IMR-90 (cell line): ENCODE measurements at regions not wholly inside any gene's neighbourhood (a gene's known extent, or its start where the extent isn't known, plus 50 kb on each side); places are given as distances from the start of the nearest gene placed in this dataset.

Experiments used
- ATAC-seq: fragments of 200-7000 bp; cut with Tn5 transposase; 2 replicates; pipeline ENCODE4 v1.9.1; 2020; ENCODE audit warnings: low read depth, mild to moderate bottlenecking, moderate library complexity
- BruUV-seq: library from RNA; stranded (reverse); fragments of 400-500 nt; replicated peaks from 2 replicates; lab custom pipeline; 2021; lab: Mats Ljungman, UMichigan
- CTCF ChIA-PET: fragments of 300-600 bp; formaldehyde crosslinking; extraction: SDS; loops from one replicate; lab custom pipeline; 2021; ENCODE audit warnings: antibody characterized with exemption; lab: Yijun Ruan, JAX
- POLR2A ChIA-PET: fragments of 300-600 bp; sonication (Branson Sonifier 250); formaldehyde crosslinking; loops from one replicate; lab custom pipeline; 2022; ENCODE audit warnings: antibody characterized with exemption; ENCODE audit not compliant: unreplicated experiment; lab: Charles Lee
- DNase-seq: peaks from one replicate; pipeline ENCODE4 v3.0.0; 2013
- H2AFZ ChIP-seq: replicated peaks from 2 replicates; pipeline ENCODE3; 2013; ENCODE audit warnings: low read length, mild to moderate bottlenecking; ENCODE audit not compliant: poor library complexity
- H2AK5ac ChIP-seq: 2 replicates; pipeline ENCODE4 v1.6.1; 2013; ENCODE audit warnings: low read depth, low read length, inconsistent platforms
- H2AK9ac ChIP-seq: replicated peaks from 2 replicates; pipeline ENCODE3; 2013; ENCODE audit warnings: mild to moderate bottlenecking, low read depth, low read length, moderate library complexity; ENCODE audit not compliant: poor library complexity
- H2BK120ac ChIP-seq: 2 replicates; pipeline ENCODE4 v1.6.1; 2013; ENCODE audit warnings: low read depth, low read length, inconsistent platforms
- H2BK15ac ChIP-seq: 3 replicates; pipeline ENCODE4 v1.6.1; 2013; ENCODE audit warnings: low read depth, low read length, inconsistent platforms
- H2BK20ac ChIP-seq: 2 replicates; pipeline ENCODE4 v1.6.1; 2013; ENCODE audit warnings: low read depth, mild to moderate bottlenecking, inconsistent platforms, low read length, moderate library complexity
- H2BK5ac ChIP-seq: 2 replicates; pipeline ENCODE4 v1.6.1; 2013; ENCODE audit warnings: mild to moderate bottlenecking, low read depth, low read length, inconsistent platforms; ENCODE audit not compliant: poor library complexity, severe bottlenecking
- H3K14ac ChIP-seq: replicated peaks from 2 replicates; pipeline ENCODE4 v1.6.1; 2013; ENCODE audit warnings: low read depth, low read length, inconsistent platforms
- H3K18ac ChIP-seq: 2 replicates; pipeline ENCODE4 v1.6.1; 2013; ENCODE audit warnings: low read depth, low read length, control low read depth
- H3K23ac ChIP-seq: 2 replicates; pipeline ENCODE4 v1.6.1; 2013; ENCODE audit warnings: low read depth, low read length, inconsistent platforms
- H3K27ac ChIP-seq: 2 replicates; pipeline ENCODE4 v1.5.1; 2013; ENCODE audit warnings: mild to moderate bottlenecking, control low read depth, low read length; ENCODE audit not compliant: insufficient read depth
- H3K27me3 ChIP-seq: 2 replicates; pipeline ENCODE4 v1.6.1; 2013; ENCODE audit warnings: low read length; ENCODE audit not compliant: control insufficient read depth, insufficient read depth
- H3K36me3 ChIP-seq: 2 replicates; pipeline ENCODE4 v1.6.1; 2013; ENCODE audit warnings: low read length, mixed read lengths; ENCODE audit not compliant: control insufficient read depth, insufficient read depth
- H3K4ac ChIP-seq: 2 replicates; pipeline ENCODE4 v1.6.1; 2013; ENCODE audit warnings: low read depth, low read length, inconsistent platforms
- H3K4me1 ChIP-seq: 2 replicates; pipeline ENCODE4 v1.6.1; 2013; ENCODE audit warnings: low read length, mixed read lengths; ENCODE audit not compliant: control insufficient read depth, insufficient read depth
- H3K4me2 ChIP-seq: 2 replicates; pipeline ENCODE4 v1.6.1; 2013; ENCODE audit warnings: low read depth, mild to moderate bottlenecking, control low read depth, low read length, moderate library complexity
- H3K4me3 ChIP-seq: 2 replicates; pipeline ENCODE4 v1.5.1; 2013; ENCODE audit warnings: low read depth, mild to moderate bottlenecking, control low read depth, low read length, moderate library complexity; ENCODE audit not compliant: insufficient read depth
- H3K56ac ChIP-seq: 2 replicates; pipeline ENCODE4 v1.6.1; 2013; ENCODE audit warnings: low read length, inconsistent platforms; ENCODE audit not compliant: insufficient read depth; ENCODE audit errors: extremely low read depth
- H3K79me1 ChIP-seq, 2 experiments: 2 replicates each; pipeline ENCODE4 v1.6.1; 2013; ENCODE audit warnings: low read length in 2 of 2, inconsistent platforms in 1 of 2, low read depth in 1 of 2
- H3K9ac ChIP-seq: 2 replicates; pipeline ENCODE4 v1.6.1; 2013; ENCODE audit warnings: low read depth, low read length, control low read depth
- H3K9me1 ChIP-seq: 2 replicates; pipeline ENCODE4 v1.6.1; 2013; ENCODE audit warnings: low read length, inconsistent platforms; ENCODE audit not compliant: insufficient read depth
- H3K9me3 ChIP-seq: 2 replicates; pipeline ENCODE4 v1.6.1; 2013; ENCODE audit warnings: low read length; ENCODE audit not compliant: control insufficient read depth, insufficient read depth
- H4K20me1 ChIP-seq: 2 replicates; pipeline ENCODE4 v1.6.1; 2013; ENCODE audit warnings: low read length, inconsistent platforms; ENCODE audit not compliant: insufficient read depth
- H4K5ac ChIP-seq: 2 replicates; pipeline ENCODE4 v1.6.1; 2013; ENCODE audit warnings: mild to moderate bottlenecking, low read depth, low read length, control low read depth
- H4K8ac ChIP-seq, 2 experiments: 2 replicates each; pipeline ENCODE4 v1.6.1; 2013; ENCODE audit warnings: low read depth in 2 of 2, low read length in 2 of 2, control low read depth in 1 of 2, inconsistent platforms in 1 of 2
- H4K91ac ChIP-seq: 2 replicates; pipeline ENCODE4 v1.6.1; 2013; ENCODE audit warnings: low read depth, low read length, inconsistent platforms; ENCODE audit not compliant: insufficient read depth
- CEBPB ChIP-seq: IDR thresholded peaks from 2 replicates; pipeline ENCODE4 v1.6.1; 2012; ENCODE audit warnings: low read depth, low read length, improper control_type of control experiment
- CHD1 ChIP-seq: IDR thresholded peaks from 2 replicates; pipeline ENCODE4 v1.6.1; 2012; ENCODE audit warnings: low read depth, low read length, improper control_type of control experiment
- ELK1 ChIP-seq: fragments of 150-350 bp; IDR thresholded peaks from 2 replicates; pipeline ENCODE4 v1.6.1; 2016; ENCODE audit warnings: low read depth, mild to moderate bottlenecking, low read length, moderate library complexity, borderline replicate concordance
- MAFK ChIP-seq: IDR thresholded peaks from 2 replicates; pipeline ENCODE4 v1.6.1; 2012; ENCODE audit warnings: low read depth, low read length, improper control_type of control experiment
- MAZ ChIP-seq: IDR thresholded peaks from 2 replicates; pipeline ENCODE4 v1.6.1; 2012; ENCODE audit warnings: low read depth, mild to moderate bottlenecking, low read length, improper control_type of control experiment, moderate library complexity, borderline replicate concordance
- MXI1 ChIP-seq: IDR thresholded peaks from 2 replicates; pipeline ENCODE4 v1.6.1; 2012; ENCODE audit warnings: low read depth, mild to moderate bottlenecking, low read length, moderate library complexity, borderline replicate concordance
- POLR2A ChIP-seq: IDR thresholded peaks from 2 replicates; pipeline ENCODE4 v1.6.1; 2012; ENCODE audit warnings: mild to moderate bottlenecking, low read depth, low read length
- RAD21 ChIP-seq: IDR thresholded peaks from 2 replicates; pipeline ENCODE4 v1.6.1; 2012; ENCODE audit warnings: low read length, improper control_type of control experiment
- RCOR1 ChIP-seq: IDR thresholded peaks from 2 replicates; pipeline ENCODE4 v1.6.1; 2012; ENCODE audit warnings: mild to moderate bottlenecking, low read length, improper control_type of control experiment; ENCODE audit not compliant: insufficient replicate concordance
- RFX5 ChIP-seq: IDR thresholded peaks from 2 replicates; pipeline ENCODE4 v1.8.0; 2012; ENCODE audit warnings: low read depth, mild to moderate bottlenecking, low read length, moderate library complexity
- SMC3 ChIP-seq: fragments of 150-350 bp; IDR thresholded peaks from 2 replicates; pipeline ENCODE4 v1.6.1; 2016; ENCODE audit warnings: low read depth, mild to moderate bottlenecking, antibody characterized with exemption, low read length, moderate library complexity
- USF2 ChIP-seq: fragments of 150-350 bp; IDR thresholded peaks from 2 replicates; pipeline ENCODE4 v1.6.1; 2017; ENCODE audit warnings: mild to moderate bottlenecking, antibody characterized with exemption, low read length, low read depth
- whole genome bisulfite sequencing, 2 experiments: methylation state at CpG; one replicate each; pipeline versions ENCODE4 v1.1.5 to v1.1.7; 2013; ENCODE audit warnings: missing lambda C conversion rate in 2 of 2; ENCODE audit not compliant: insufficient read length in 1 of 2; ENCODE audit errors: extremely low coverage in 2 of 2; 5-methylcytosine and 5-hydroxymethylcytosine counted together
- dilution Hi-C: fragments of 300-500 bp; cut with HindIII; formaldehyde crosslinking; loops from one replicate; pipeline ENCODE4 v1.14.3; 2018; ENCODE audit warnings: low sequenced_read_pairs; ENCODE audit not compliant: unreplicated experiment
- in situ Hi-C: fragments of 300-500 bp; cut with MboI; formaldehyde crosslinking; loops from 3 replicates; pipeline ENCODE4 v1.14.3; 2019; ENCODE audit warnings: low sequenced_read_pairs, inconsistent platforms, mixed read lengths
- intact Hi-C: fragments of 100-400 bp; cut with micrococcal nuclease; formaldehyde crosslinking; loops from 2 replicates; pipeline ENCODE4 v1.10.0; 2022
- TF ChIP-seq, protein P1 (sequence below): conservative IDR thresholded peaks from 2 replicates; pipeline ENCODE4 v1.5.1; 2012; ENCODE audit warnings: mild to moderate bottlenecking, low read depth, low read length, improper control_type of control experiment

GRCh38 chr12:66860752-66861750, 182.2 kb upstream of the GRIP1 start:
- dilution Hi-C loops (no loop called here), in situ Hi-C loops (no loop called here), intact Hi-C loops (loop anchor here (1.0 to 5.0 kb wide), 2 partner anchors 172 to 1969 kb away; no protein-coding TSS in a partner anchor)
- H3K79me1 ChIP-seq, result no peaks in the 10 kb centered on the region
- ATAC-seq (peak; percentile 84), DNase-seq (peak; percentile 53)
- ChIA-PET POLR2A (interaction anchor here (0.6 kb wide), 1 partner anchor 52 kb away, joined by 3 read pairs; no protein-coding TSS in a partner anchor), CTCF (interaction anchor here (0.6 to 1.3 kb wide), 6 partner anchors 11 to 682 kb away, joined by 3 read pairs; no protein-coding TSS in a partner anchor)
- H3K23ac ChIP-seq, result no peak overlapping the region
- H4K91ac ChIP-seq, result no peak overlapping the region
- H3K36me3 ChIP-seq, result no peaks in the 10 kb centered on the region
- H2AK5ac ChIP-seq, result no peak overlapping the region
- H3K14ac ChIP-seq, result no peak overlapping the region
- no peak overlapping the region for H4K5ac ChIP-seq
- no peak overlapping the region for H2AFZ ChIP-seq
- no peak overlapping the region for H2BK5ac ChIP-seq
- H3K4me3 ChIP-seq, result no peak overlapping the region
- no TSS peak for BruUV-seq
- H3K9ac ChIP-seq, result no peak overlapping the region
- no peak overlapping the region for H3K27ac ChIP-seq
- H3K9me1 ChIP-seq, result no peaks in the 10 kb centered on the region
- H3K18ac ChIP-seq, result no peak overlapping the region
- H3K27me3 ChIP-seq, result no peaks in the 10 kb centered on the region
- WGBS, 2 experiments, result no CpG with 5 or more reads among the region's 5 CpGs
- no peaks in the 10 kb centered on the region for H3K9me3 ChIP-seq
- H3K4ac ChIP-seq, result no peak overlapping the region
- no peak overlapping the region for H2BK20ac ChIP-seq
- H4K8ac ChIP-seq, result no peak overlapping the region
- H2AK9ac ChIP-seq, result no peak overlapping the region
- no peak overlapping the region for H2BK120ac ChIP-seq
- H3K56ac ChIP-seq, result no peak overlapping the region
- no peak overlapping the region for H2BK15ac ChIP-seq
- H4K20me1 ChIP-seq, result no peaks in the 10 kb centered on the region
- TF ChIP-seq POLR2A (no peak), MAZ (no peak), RAD21 (peak; percentile 51), RFX5 (no peak), MAFK (no peak), CEBPB (no peak), MXI1 (no peak), CHD1 (no peak), ELK1 (no peak), USF2 (no peak), RCOR1 (no peak), SMC3 (peak; percentile 55)
- TF ChIP-seq, protein P1, sequence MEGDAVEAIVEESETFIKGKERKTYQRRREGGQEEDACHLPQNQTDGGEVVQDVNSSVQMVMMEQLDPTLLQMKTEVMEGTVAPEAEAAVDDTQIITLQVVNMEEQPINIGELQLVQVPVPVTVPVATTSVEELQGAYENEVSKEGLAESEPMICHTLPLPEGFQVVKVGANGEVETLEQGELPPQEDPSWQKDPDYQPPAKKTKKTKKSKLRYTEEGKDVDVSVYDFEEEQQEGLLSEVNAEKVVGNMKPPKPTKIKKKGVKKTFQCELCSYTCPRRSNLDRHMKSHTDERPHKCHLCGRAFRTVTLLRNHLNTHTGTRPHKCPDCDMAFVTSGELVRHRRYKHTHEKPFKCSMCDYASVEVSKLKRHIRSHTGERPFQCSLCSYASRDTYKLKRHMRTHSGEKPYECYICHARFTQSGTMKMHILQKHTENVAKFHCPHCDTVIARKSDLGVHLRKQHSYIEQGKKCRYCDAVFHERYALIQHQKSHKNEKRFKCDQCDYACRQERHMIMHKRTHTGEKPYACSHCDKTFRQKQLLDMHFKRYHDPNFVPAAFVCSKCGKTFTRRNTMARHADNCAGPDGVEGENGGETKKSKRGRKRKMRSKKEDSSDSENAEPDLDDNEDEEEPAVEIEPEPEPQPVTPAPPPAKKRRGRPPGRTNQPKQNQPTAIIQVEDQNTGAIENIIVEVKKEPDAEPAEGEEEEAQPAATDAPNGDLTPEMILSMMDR, result peak; percentile 90
- H3K4me1 ChIP-seq, result no peaks in the 10 kb centered on the region
- no peak overlapping the region for H3K4me2 ChIP-seq
